K562 (cell line): ENCODE measurements at regions not wholly inside any gene's neighbourhood (a gene's known extent, or its start where the extent isn't known, plus 50 kb on each side); places are given as distances from the start of the nearest gene placed in this dataset.

ENCODE experiments used
- ATAC-seq: fragments of 200-7000 bp; cut with Tn5 transposase; 3 replicates; pipeline ENCODE4 v1.9.1; 2020; ENCODE audit warnings: moderate library complexity
- BruUV-seq: library from RNA; stranded (reverse); fragments of 400-500 nt; replicated peaks from 2 replicates; lab custom pipeline; 2021; lab: Mats Ljungman, UMichigan
- CTCF ChIA-PET: fragments of 300-600 bp; formaldehyde crosslinking; extraction: SDS; loops from one replicate; lab custom pipeline; 2021; ENCODE audit warnings: low intra/inter-chr PET ratio; lab: Yijun Ruan, JAX
- POLR2A ChIA-PET: fragments of 300-600, 350-650 bp; sonication (Branson Sonifier 250); formaldehyde crosslinking; extraction: SDS; loops from one replicate; lab custom pipeline; 2021; ENCODE audit warnings: antibody characterized with exemption, inconsistent platforms; lab: Yijun Ruan, JAX
- DNase-seq, 4 experiments: peaks; one replicate each; pipeline versions ENCODE4 v3.0.0 to v3.0.0-alpha.2; 2011 to 2018; ENCODE audit warnings: low spot score in 3 of 4, mixed read lengths in 3 of 4; ENCODE audit errors: extremely low read depth in 1 of 4
- FAIRE-seq: peaks from 2 replicates; lab custom pipeline; 2011; peaks lifted over from hg19 to GRCh38; lab: Jason Lieb, UNC
- H2AFZ ChIP-seq: 2 replicates; pipeline ENCODE4 v1.6.0; 2011; ENCODE audit warnings: low read depth, low read length, control low read depth, inconsistent platforms
- H3K27ac ChIP-seq: fragments of 200-600 bp; 3 replicates; pipeline ENCODE4 v1.8.0; 2011; ENCODE audit warnings: low read depth, mild to moderate bottlenecking, control low read depth, inconsistent platforms, low read length, moderate library complexity, mixed read lengths; ENCODE audit errors: extremely low read depth
- H3K27me3 ChIP-seq, 2 experiments: fragments of 300-600 bp in 1 of 2; 2 replicates in 1 of 2; 3 replicates in 1 of 2; pipeline versions ENCODE4 v1.6.0 to v1.8.0; 2011; ENCODE audit warnings: inconsistent platforms in 2 of 2, low read length in 2 of 2, mild to moderate bottlenecking in 1 of 2, mixed read lengths in 1 of 2, moderate library complexity in 1 of 2; ENCODE audit not compliant: control insufficient read depth in 2 of 2, insufficient read depth in 2 of 2
- H3K36me3 ChIP-seq: fragments of 300-600 bp; 3 replicates; pipeline ENCODE4 v1.8.0; 2011; ENCODE audit warnings: mild to moderate bottlenecking, low read length, inconsistent platforms; ENCODE audit not compliant: control insufficient read depth, insufficient read depth
- H3K4me1 ChIP-seq, 2 experiments: fragments of 200-600 bp in 1 of 2; replicated peaks in 1 of 2; 2 replicates in 1 of 2; 3 replicates in 1 of 2; pipeline versions ENCODE4 v1.5.1 to v1.8.0; 2011; ENCODE audit warnings: inconsistent platforms in 2 of 2, low read length in 2 of 2, mild to moderate bottlenecking in 1 of 2, mixed read lengths in 1 of 2, moderate library complexity in 1 of 2; ENCODE audit not compliant: control insufficient read depth in 2 of 2, insufficient read depth in 2 of 2
- H3K4me2 ChIP-seq: 2 replicates; pipeline ENCODE4 v1.6.1; 2011; ENCODE audit warnings: low read length, control low read depth, inconsistent platforms, mixed read lengths; ENCODE audit not compliant: insufficient read depth
- H3K4me3 ChIP-seq: fragments of 200-600 bp; sonication (generic), shearing (Covaris generic); 2 replicates; pipeline ENCODE4 v1.5.1; 2016; ENCODE audit warnings: control low read depth, inconsistent platforms
- H3K79me2 ChIP-seq: fragments of 200-600 bp; 3 replicates; pipeline ENCODE4 v1.8.0; 2011; ENCODE audit warnings: low read length, inconsistent platforms; ENCODE audit not compliant: control insufficient read depth, insufficient read depth
- H3K9ac ChIP-seq, 2 experiments: 2 replicates each; pipeline versions ENCODE4 v1.6.0 to v1.6.1; 2011; ENCODE audit warnings: low read depth in 2 of 2, low read length in 2 of 2, control low read depth in 1 of 2, inconsistent platforms in 1 of 2, mild to moderate bottlenecking in 1 of 2, mixed read lengths in 1 of 2; ENCODE audit not compliant: insufficient read depth in 1 of 2
- H3K9me1 ChIP-seq: one replicate; pipeline ENCODE4 v1.6.0; 2011; ENCODE audit warnings: inconsistent platforms, mild to moderate bottlenecking, low read length, moderate library complexity; ENCODE audit not compliant: control insufficient read depth, insufficient read depth
- H3K9me3 ChIP-seq: replicated peaks from 2 replicates; pipeline ENCODE4 v1.5.1; 2011; ENCODE audit warnings: low read depth, low read length, inconsistent platforms; ENCODE audit not compliant: control insufficient read depth, insufficient read depth
- H4K20me1 ChIP-seq: replicated peaks from 2 replicates; pipeline ENCODE4 v1.6.1; 2011; ENCODE audit warnings: low read length, inconsistent platforms, mixed read lengths; ENCODE audit not compliant: control insufficient read depth, insufficient read depth
- EP300 ChIP-seq: IDR thresholded peaks from 2 replicates; pipeline ENCODE4 v1.6.1; 2012; ENCODE audit warnings: low read length, improper control_type of control experiment
- FOXP1 ChIP-seq: sonication (generic); formaldehyde crosslinking; IDR thresholded peaks from 2 replicates; pipeline ENCODE4 v1.8.0; 2022; ENCODE audit warnings: mild to moderate bottlenecking, missing genetic modification reagents
- GMEB1 ChIP-seq: fragments of 250-450 bp; sonication (Bioruptor Pico); IDR thresholded peaks from 2 replicates; pipeline ENCODE4 v1.4.0; 2020; ENCODE audit warnings: mild to moderate bottlenecking
- RNF2 ChIP-seq: sonication (generic); IDR thresholded peaks from 2 replicates; pipeline ENCODE4 v1.6.1; 2016
- SIN3A ChIP-seq, 2 experiments: fragments of 150-350 bp in 1 of 2; IDR thresholded peaks; 2 replicates each; pipeline ENCODE4 v1.6.1; 2011 to 2016; ENCODE audit warnings: borderline replicate concordance in 2 of 2, low read depth in 2 of 2, low read length in 2 of 2, mild to moderate bottlenecking in 2 of 2, moderate library complexity in 2 of 2; ENCODE audit not compliant: control insufficient read depth in 1 of 2
- SMARCB1 ChIP-seq: IDR thresholded peaks from 2 replicates; pipeline ENCODE4 v1.6.1; 2011; ENCODE audit warnings: improper control_type of control experiment, low read depth; ENCODE audit not compliant: insufficient read length
- ZC3H4 ChIP-seq: sonication (generic); formaldehyde crosslinking; IDR thresholded peaks from 2 replicates; pipeline ENCODE4 v1.9.0; 2021; ENCODE audit warnings: missing genetic modification reagents, borderline replicate concordance
- ZNF134 ChIP-seq: fragments of 250-450 bp; sonication (Bioruptor Pico); conservative IDR thresholded peaks from 2 replicates; pipeline ENCODE4 v1.4.0; 2020
- ZNF165 ChIP-seq: fragments of 250-450 bp; sonication (Bioruptor Pico); IDR thresholded peaks from 2 replicates; pipeline ENCODE4 v1.4.0; 2020; ENCODE audit warnings: borderline replicate concordance
- ZSCAN32 ChIP-seq: fragments of 450-650 bp; formaldehyde crosslinking; IDR thresholded peaks from 2 replicates; pipeline ENCODE4 v1.4.0; 2020; ENCODE audit warnings: mild to moderate bottlenecking, moderate library complexity
- WGBS: fragments of 100-300 bp; shearing (Covaris generic); methylation state at CpG from one replicate; pipeline ENCODE4 v1.1.6; 2016; ENCODE audit warnings: low coverage, mixed read lengths; ENCODE audit not compliant: insufficient coverage; ENCODE audit errors: missing lambda C conversion rate; 5-methylcytosine and 5-hydroxymethylcytosine counted together
- in situ Hi-C: fragments of 300-500 bp; cut with MboI; formaldehyde crosslinking; loops from 4 replicates; pipeline ENCODE4 v1.15.0; 2018; ENCODE audit warnings: inconsistent platforms, mixed read lengths
- intact Hi-C: fragments of 100-400 bp; cut with micrococcal nuclease; formaldehyde crosslinking; loops from 2 replicates; pipeline ENCODE4 v1.14.2; 2022
- TF ChIP-seq, protein P1 (sequence below): fragments of 250-450 bp; sonication (Bioruptor Pico); IDR thresholded peaks from 2 replicates; pipeline ENCODE4 v1.8.0; 2022; ENCODE audit warnings: moderate library complexity, mild to moderate bottlenecking, inconsistent platforms
- TF ChIP-seq, protein P2 (sequence below): sonication (generic); formaldehyde crosslinking; IDR thresholded peaks from 2 replicates; pipeline ENCODE4 v1.8.0; 2022; ENCODE audit warnings: missing genetic modification reagents, mild to moderate bottlenecking, borderline replicate concordance
- TF ChIP-seq, protein P3 (sequence below): fragments of 250-450 bp; sonication (Bioruptor Pico); IDR thresholded peaks from 2 replicates; pipeline ENCODE4 v1.4.0; 2020; ENCODE audit warnings: borderline replicate concordance
- TF ChIP-seq, protein P4 (sequence below): fragments of 250-450 bp; sonication (Bioruptor Pico); IDR thresholded peaks from 2 replicates; pipeline ENCODE4 v1.8.0; 2022; ENCODE audit warnings: moderate library complexity, mild to moderate bottlenecking, inconsistent platforms

DNA sequence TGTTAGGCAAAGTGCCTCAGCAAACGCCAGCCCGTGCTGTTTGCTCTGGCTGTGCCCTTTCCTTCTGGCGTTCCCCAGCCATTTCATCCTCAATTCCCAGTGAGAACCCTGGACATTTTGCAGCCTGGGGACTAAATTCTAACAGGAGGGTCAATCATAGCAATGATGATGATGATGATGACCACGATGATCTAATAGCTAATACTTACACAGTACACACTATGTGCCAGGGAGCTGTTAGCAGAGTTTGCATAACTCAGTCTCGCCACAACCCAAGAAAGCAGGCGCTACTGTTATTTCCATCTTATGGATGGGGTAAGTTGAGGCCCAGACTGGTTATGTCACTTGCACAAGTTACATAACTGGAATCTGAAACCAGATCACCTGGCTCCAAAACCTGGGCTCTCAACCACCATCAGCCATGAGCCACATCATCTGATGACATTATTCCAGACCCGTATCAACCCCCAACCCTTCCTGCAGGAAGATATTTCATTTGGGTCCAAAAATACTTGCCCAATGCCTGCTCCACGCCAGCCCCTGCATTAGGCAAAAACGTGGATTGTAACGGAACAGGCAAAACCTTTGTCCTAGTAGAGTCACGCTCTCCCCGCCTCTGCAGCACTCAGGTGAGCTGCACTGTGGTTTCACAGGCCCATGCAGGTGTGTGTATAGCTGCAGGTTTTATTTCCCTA, 132.6 kb upstream of the SERPIND1 start:
- intact Hi-C loops (loop anchor here (2.0 kb wide), 1 partner anchor 27 kb away; no protein-coding TSS in a partner anchor), in situ Hi-C loops (no loop called here)
- H3K4me3 ChIP-seq = no peak overlapping the region
- H2AFZ ChIP-seq = no peak overlapping the region
- DNase-seq (no peak), FAIRE-seq (no peak), ATAC-seq (no peak; the same call in 2 of the 3 replicates)
- CTCF ChIA-PET = no interaction called here
- WGBS = 6% methylated on average over 12 of the region's 12 CpGs
- H3K79me2 ChIP-seq = no peaks in the 10 kb centered on the region
- no TSS peak for BruUV-seq
- peaks cover 0 to 2% of the 10 kb centered on the region in 2 experiments; a peak in 1 of 5 replicates for H3K4me1 ChIP-seq
- peaks cover 33 to 49% of the 10 kb centered on the region in 2 experiments for H3K27me3 ChIP-seq
- 0 out of 2 replicates have a peak, but pooled peaks cover 4% of the 10 kb centered on the region for H3K9me3 ChIP-seq
- POLR2A ChIA-PET = interaction anchor here (0.6 to 15.5 kb wide), 7 partner anchors 11 to 359 kb away, joined by 3 to 234 read pairs (median 3); no protein-coding TSS in a partner anchor
- no peak overlapping the region for H3K4me2 ChIP-seq
- no peak overlapping the region; a peak in 1 of 4 replicates for H3K9ac ChIP-seq
- H3K36me3 ChIP-seq = no peaks in the 10 kb centered on the region
- peaks cover 3% of the 10 kb centered on the region for H3K9me1 ChIP-seq
- H4K20me1 ChIP-seq = peaks cover 7% of the 10 kb centered on the region; the same call in 1 of the 2 replicates
- H3K27ac ChIP-seq = no peak overlapping the region
- TF ChIP-seq EP300 = no peak
- TF ChIP-seq FOXP1 (CRISPR knock-in tag) = peak; percentile 42; the same call in 1 of the 2 replicates
- no peak for TF ChIP-seq RNF2
- TF ChIP-seq, protein P1, sequence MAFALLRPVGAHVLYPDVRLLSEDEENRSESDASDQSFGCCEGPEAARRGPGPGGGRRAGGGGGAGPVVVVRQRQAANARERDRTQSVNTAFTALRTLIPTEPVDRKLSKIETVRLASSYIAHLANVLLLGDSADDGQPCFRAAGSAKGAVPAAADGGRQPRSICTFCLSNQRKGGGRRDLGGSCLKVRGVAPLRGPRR (CRISPR knock-in tag) = 0 out of 2 replicates have a peak, but pooled peaks have one; percentile 35
- TF ChIP-seq GMEB1 (CRISPR knock-in tag) = no peak
- TF ChIP-seq, protein P2, sequence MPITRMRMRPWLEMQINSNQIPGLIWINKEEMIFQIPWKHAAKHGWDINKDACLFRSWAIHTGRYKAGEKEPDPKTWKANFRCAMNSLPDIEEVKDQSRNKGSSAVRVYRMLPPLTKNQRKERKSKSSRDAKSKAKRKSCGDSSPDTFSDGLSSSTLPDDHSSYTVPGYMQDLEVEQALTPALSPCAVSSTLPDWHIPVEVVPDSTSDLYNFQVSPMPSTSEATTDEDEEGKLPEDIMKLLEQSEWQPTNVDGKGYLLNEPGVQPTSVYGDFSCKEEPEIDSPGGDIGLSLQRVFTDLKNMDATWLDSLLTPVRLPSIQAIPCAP (CRISPR knock-in tag) = no peak
- peak; percentile 64; the same call in 1 of the 2 replicates for TF ChIP-seq ZNF165
- TF ChIP-seq, protein P3, sequence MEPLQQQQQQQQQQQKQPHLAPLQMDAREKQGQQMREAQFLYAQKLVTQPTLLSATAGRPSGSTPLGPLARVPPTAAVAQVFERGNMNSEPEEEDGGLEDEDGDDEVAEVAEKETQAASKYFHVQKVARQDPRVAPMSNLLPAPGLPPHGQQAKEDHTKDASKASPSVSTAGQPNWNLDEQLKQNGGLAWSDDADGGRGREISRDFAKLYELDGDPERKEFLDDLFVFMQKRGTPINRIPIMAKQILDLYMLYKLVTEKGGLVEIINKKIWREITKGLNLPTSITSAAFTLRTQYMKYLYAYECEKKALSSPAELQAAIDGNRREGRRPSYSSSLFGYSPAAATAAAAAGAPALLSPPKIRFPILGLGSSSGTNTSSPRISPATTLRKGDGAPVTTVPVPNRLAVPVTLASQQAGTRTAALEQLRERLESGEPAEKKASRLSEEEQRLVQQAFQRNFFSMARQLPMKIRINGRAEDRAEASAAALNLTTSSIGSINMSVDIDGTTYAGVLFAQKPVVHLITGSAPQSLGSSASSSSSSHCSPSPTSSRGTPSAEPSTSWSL (CRISPR knock-in tag) = 0 out of 2 replicates have a peak, but pooled peaks have one; percentile 74
- 0 out of 2 replicates have a peak, but pooled peaks have one; percentile 18 for TF ChIP-seq ZNF134
- TF ChIP-seq SMARCB1 = peak; percentile 65
- peak in 1 of 2 experiments; percentile 5; a peak in 1 of 4 replicates for TF ChIP-seq SIN3A (IDR thresholded peaks at IDR 0.05; ENCODE audit: borderline replicate concordance in 2 of 2, control insufficient read depth in 1 of 2, low read depth in 2 of 2, low read length in 2 of 2)
- TF ChIP-seq, protein P4, sequence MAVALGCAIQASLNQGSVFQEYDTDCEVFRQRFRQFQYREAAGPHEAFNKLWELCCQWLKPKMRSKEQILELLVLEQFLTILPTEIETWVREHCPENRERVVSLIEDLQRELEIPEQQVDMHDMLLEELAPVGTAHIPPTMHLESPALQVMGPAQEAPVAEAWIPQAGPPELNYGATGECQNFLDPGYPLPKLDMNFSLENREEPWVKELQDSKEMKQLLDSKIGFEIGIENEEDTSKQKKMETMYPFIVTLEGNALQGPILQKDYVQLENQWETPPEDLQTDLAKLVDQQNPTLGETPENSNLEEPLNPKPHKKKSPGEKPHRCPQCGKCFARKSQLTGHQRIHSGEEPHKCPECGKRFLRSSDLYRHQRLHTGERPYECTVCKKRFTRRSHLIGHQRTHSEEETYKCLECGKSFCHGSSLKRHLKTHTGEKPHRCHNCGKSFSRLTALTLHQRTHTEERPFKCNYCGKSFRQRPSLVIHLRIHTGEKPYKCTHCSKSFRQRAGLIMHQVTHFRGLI = no peak
- TF ChIP-seq ZSCAN32 (CRISPR knock-in tag) = peak; percentile 45; the same call in 1 of the 2 replicates
- TF ChIP-seq ZC3H4 (CRISPR knock-in tag) = no peak
